ENCODE measurements at regions not wholly inside any gene's neighbourhood (a gene's known extent, or its start where the extent isn't known, plus 50 kb on each side); places are given as distances from the start of the nearest gene placed in this dataset.

GRCh38 chr4:127151941-127152340 is 480.8 kb upstream of the INTU start:
- TF ChIP-seq CTCF (IDR thresholded peaks at IDR 0.05) = no peak
- no peak for TF ChIP-seq POLR2A (IDR thresholded peaks at IDR 0.05)
- TF ChIP-seq POLR2AphosphoS5 (IDR thresholded peaks at IDR 0.05) = no peak
